GM12878 (cell line): ENCODE measurements at regions not wholly inside any gene's neighbourhood (a gene's known extent, or its start where the extent isn't known, plus 50 kb on each side); places are given as distances from the start of the nearest gene placed in this dataset.

Experiments
- ATAC-seq: fragments of 200-7000 bp; cut with Tn5 transposase; 3 replicates; pipeline ENCODE4 v1.9.1; 2020; ENCODE audit warnings: mild to moderate bottlenecking, moderate library complexity
- BruUV-seq: library from RNA; stranded (reverse); fragments of 400-500 nt; replicated peaks from 2 replicates; lab custom pipeline; 2021; lab: Mats Ljungman, UMichigan
- CTCF ChIA-PET: fragments of 300-600 bp; sonication (Branson Sonifier 250); formaldehyde crosslinking; extraction: SDS; loops from one replicate; lab custom pipeline; 2021; ENCODE audit warnings: inconsistent platforms; lab: Yijun Ruan, JAX
- POLR2A ChIA-PET: fragments of 350-600 bp; formaldehyde crosslinking; extraction: SDS; loops from one replicate; lab custom pipeline; 2021; ENCODE audit warnings: inconsistent platforms; lab: Charles Lee
- RAD21 ChIA-PET: fragments of 300-600 bp; sonication (Branson Sonifier 250); formaldehyde crosslinking; loops from one replicate; lab custom pipeline; 2023; ENCODE audit warnings: antibody characterized with exemption; ENCODE audit not compliant: unreplicated experiment; lab: Charles Lee
- SMC1A ChIA-PET: fragments of 300-600 bp; sonication (Branson Sonifier 250); formaldehyde crosslinking; loops from one replicate; lab custom pipeline; 2023; ENCODE audit not compliant: unreplicated experiment, uncharacterized antibody; lab: Charles Lee
- DNase-seq: peaks from one replicate; pipeline ENCODE4 v3.0.0-alpha.2; 2011; ENCODE audit warnings: low read depth, low spot score
- FAIRE-seq: peaks from 3 replicates; lab custom pipeline; 2011; peaks lifted over from hg19 to GRCh38; lab: Jason Lieb, UNC
- H2AFZ ChIP-seq: 2 replicates; pipeline ENCODE4 v1.6.0; 2011; ENCODE audit warnings: low read depth, low read length, control low read depth; ENCODE audit not compliant: control insufficient read depth
- H3K27ac ChIP-seq: 2 replicates; pipeline ENCODE4 v1.5.1; 2011; ENCODE audit warnings: control low read depth; ENCODE audit not compliant: control insufficient read depth, insufficient read depth
- H3K27me3 ChIP-seq, 2 experiments: replicated peaks in 1 of 2; 2 replicates each; pipeline versions ENCODE4 v1.6.0 to v1.6.1; 2011; ENCODE audit warnings: low read length in 1 of 2; ENCODE audit not compliant: control insufficient read depth in 2 of 2, insufficient read depth in 2 of 2
- H3K36me3 ChIP-seq, 2 experiments: 2 replicates each; pipeline ENCODE4 v1.5.1; 2011; ENCODE audit warnings: low read length in 1 of 2; ENCODE audit not compliant: control insufficient read depth in 2 of 2, insufficient read depth in 2 of 2
- H3K4me1 ChIP-seq: 2 replicates; pipeline ENCODE4 v1.6.1; 2011; ENCODE audit warnings: mild to moderate bottlenecking, low read length, moderate library complexity, mixed read lengths; ENCODE audit not compliant: control insufficient read depth, insufficient read depth
- H3K4me2 ChIP-seq: 2 replicates; pipeline ENCODE4 v1.6.0; 2011; ENCODE audit warnings: control low read depth; ENCODE audit not compliant: control insufficient read depth, insufficient read depth
- H3K4me3 ChIP-seq: fragments of 200-600 bp; sonication (generic); 2 replicates; pipeline ENCODE4 v1.5.1; 2016
- H3K79me2 ChIP-seq: 2 replicates; pipeline ENCODE4 v1.6.0; 2011; ENCODE audit warnings: low read length; ENCODE audit not compliant: control insufficient read depth, insufficient read depth
- H3K9ac ChIP-seq: 2 replicates; pipeline ENCODE4 v1.8.0; 2011; ENCODE audit warnings: low read length, control low read depth, mixed read lengths; ENCODE audit not compliant: control insufficient read depth, insufficient read depth
- H3K9me3 ChIP-seq: replicated peaks from 3 replicates; pipeline ENCODE4 v1.5.1; 2011; ENCODE audit warnings: mild to moderate bottlenecking, low read length; ENCODE audit not compliant: control insufficient read depth, insufficient read depth
- H4K20me1 ChIP-seq: 2 replicates; pipeline ENCODE4 v1.6.0; 2011; ENCODE audit not compliant: control insufficient read depth, insufficient read depth
- CREM ChIP-seq: IDR thresholded peaks from 2 replicates; pipeline ENCODE4 v1.6.1; 2014; ENCODE audit warnings: antibody characterized with exemption, low read depth
- EED ChIP-seq: sonication (generic); IDR thresholded peaks from 2 replicates; pipeline ENCODE4 v1.6.1; 2016; ENCODE audit warnings: antibody characterized with exemption, low read depth
- EP300 ChIP-seq, 2 experiments: fragments of 150-350 bp in 1 of 2; IDR thresholded peaks; 2 replicates each; pipeline ENCODE4 v1.6.1; 2011 to 2012; ENCODE audit warnings: low read depth in 2 of 2, low read length in 2 of 2, borderline replicate concordance in 1 of 2, improper control_type of control experiment in 1 of 2, inconsistent platforms in 1 of 2; ENCODE audit not compliant: control insufficient read depth in 1 of 2
- ETV6 ChIP-seq, 2 experiments: fragments of 450-650 bp in 1 of 2; IDR thresholded peaks in 1 of 2; conservative IDR thresholded peaks in 1 of 2; 2 replicates each; pipeline ENCODE4 v1.6.1; 2014; ENCODE audit warnings: antibody characterized with exemption in 1 of 2, borderline replicate concordance in 1 of 2, low read depth in 1 of 2, mild to moderate bottlenecking in 1 of 2, moderate library complexity in 1 of 2
- FOS ChIP-seq: IDR thresholded peaks from 3 replicates; pipeline ENCODE4 v1.6.1; 2011; ENCODE audit warnings: borderline replicate concordance; ENCODE audit not compliant: insufficient read length; ENCODE audit errors: extremely low read depth
- HDAC2 ChIP-seq: fragments of 200-600 bp; sonication (generic); IDR thresholded peaks from 2 replicates; pipeline ENCODE4 v1.6.1; 2017
- JUND ChIP-seq: IDR thresholded peaks from 2 replicates; pipeline ENCODE4 v1.6.1; 2012; ENCODE audit warnings: low read depth, mild to moderate bottlenecking, low read length, improper control_type of control experiment, moderate library complexity
- MEF2B ChIP-seq: fragments of 450-650 bp; IDR thresholded peaks from 2 replicates; pipeline ENCODE4 v1.6.1; 2018; ENCODE audit warnings: mild to moderate bottlenecking, moderate library complexity; ENCODE audit not compliant: partially characterized antibody, poor library complexity, severe bottlenecking
- PAX8 ChIP-seq: fragments of 450-650 bp; IDR thresholded peaks from 2 replicates; pipeline ENCODE4 v1.6.1; 2017; ENCODE audit warnings: mild to moderate bottlenecking, moderate library complexity
- SRF ChIP-seq, 2 experiments: IDR thresholded peaks; 2 replicates each; pipeline ENCODE4 v1.6.1; 2011; ENCODE audit warnings: low read depth in 2 of 2, low read length in 2 of 2, mild to moderate bottlenecking in 1 of 2, moderate library complexity in 1 of 2
- WRNIP1 ChIP-seq: IDR thresholded peaks from 2 replicates; pipeline ENCODE4 v1.6.1; 2011; ENCODE audit warnings: low read depth, low read length, improper control_type of control experiment, borderline replicate concordance
- YY1 ChIP-seq: IDR thresholded peaks from 2 replicates; pipeline ENCODE4 v1.6.1; 2011; ENCODE audit warnings: low read depth, mild to moderate bottlenecking, low read length
- in situ Hi-C: fragments of 300-500 bp; cut with MboI; formaldehyde crosslinking; loops from 9 replicates; pipeline ENCODE4 v1.14.3; 2018; ENCODE audit warnings: mixed read lengths
- intact Hi-C: fragments of 100-400 bp; cut with micrococcal nuclease; formaldehyde crosslinking; loops from one replicate; pipeline ENCODE4 v1.14.2; 2022; ENCODE audit not compliant: unreplicated experiment
- TF ChIP-seq, protein P1 (sequence below): fragments of 150-350 bp; IDR thresholded peaks from 2 replicates; pipeline ENCODE4 v1.6.1; 2016; ENCODE audit warnings: low read depth, low read length
- TF ChIP-seq, protein P2 (sequence below): fragments of 450-650 bp; IDR thresholded peaks from 2 replicates; pipeline ENCODE4 v1.6.1; 2018; ENCODE audit warnings: borderline replicate concordance, mild to moderate bottlenecking; ENCODE audit not compliant: partially characterized antibody
- TF ChIP-seq, protein P3 (sequence below): IDR thresholded peaks from 2 replicates; pipeline ENCODE4 v1.6.1; 2011; ENCODE audit warnings: low read depth, low read length, improper control_type of control experiment, borderline replicate concordance

DNA sequence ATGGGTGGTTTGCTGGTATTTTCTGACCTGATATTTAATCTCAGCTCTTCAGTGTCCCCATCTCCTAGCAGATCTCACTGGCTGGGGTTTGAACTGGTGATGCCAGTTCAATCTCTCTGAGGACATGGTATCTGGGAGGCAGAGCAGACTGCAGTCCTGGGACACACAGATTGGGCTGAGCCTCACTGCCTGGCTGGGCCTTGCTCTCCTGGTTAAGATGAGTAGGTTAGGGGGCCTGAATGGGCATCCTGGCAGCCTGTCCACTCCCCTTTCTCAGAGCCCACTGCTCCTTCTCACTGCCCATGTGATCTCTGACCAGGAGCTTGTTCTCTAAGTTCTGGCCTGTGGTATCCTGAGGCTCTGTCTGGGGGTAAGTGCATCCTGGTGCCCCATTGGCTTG lies 363.4 kb downstream of the GLRX3 start:
- H3K79me2 ChIP-seq, result no peaks in the 10 kb centered on the region
- H3K9me3 ChIP-seq, result no peaks in the 10 kb centered on the region; the same call in 2 of the 3 replicates
- no peaks in the 10 kb centered on the region for H4K20me1 ChIP-seq
- BruUV-seq, result no TSS peak
- H3K4me2 ChIP-seq, result no peak overlapping the region
- ChIA-PET SMC1A (no interaction called here), CTCF (no interaction called here), POLR2A (no interaction called here), RAD21 (no interaction called here)
- in situ Hi-C loops, result no loop called here
- no peak overlapping the region for H3K9ac ChIP-seq
- no peaks in the 10 kb centered on the region for H3K27me3 ChIP-seq
- H3K27ac ChIP-seq, result no peak overlapping the region
- no peaks in the 10 kb centered on the region for H3K36me3 ChIP-seq
- no peak overlapping the region for H2AFZ ChIP-seq
- no peak overlapping the region for H3K4me3 ChIP-seq
- intact Hi-C loops, result no loop called here
- no peak for TF ChIP-seq EP300 (IDR thresholded peaks at IDR 0.05; ENCODE audit: borderline replicate concordance in 1 of 2, control insufficient read depth in 1 of 2, low read depth in 2 of 2, low read length in 2 of 2)
- no peak for TF ChIP-seq PAX8
- TF ChIP-seq, protein P1, sequence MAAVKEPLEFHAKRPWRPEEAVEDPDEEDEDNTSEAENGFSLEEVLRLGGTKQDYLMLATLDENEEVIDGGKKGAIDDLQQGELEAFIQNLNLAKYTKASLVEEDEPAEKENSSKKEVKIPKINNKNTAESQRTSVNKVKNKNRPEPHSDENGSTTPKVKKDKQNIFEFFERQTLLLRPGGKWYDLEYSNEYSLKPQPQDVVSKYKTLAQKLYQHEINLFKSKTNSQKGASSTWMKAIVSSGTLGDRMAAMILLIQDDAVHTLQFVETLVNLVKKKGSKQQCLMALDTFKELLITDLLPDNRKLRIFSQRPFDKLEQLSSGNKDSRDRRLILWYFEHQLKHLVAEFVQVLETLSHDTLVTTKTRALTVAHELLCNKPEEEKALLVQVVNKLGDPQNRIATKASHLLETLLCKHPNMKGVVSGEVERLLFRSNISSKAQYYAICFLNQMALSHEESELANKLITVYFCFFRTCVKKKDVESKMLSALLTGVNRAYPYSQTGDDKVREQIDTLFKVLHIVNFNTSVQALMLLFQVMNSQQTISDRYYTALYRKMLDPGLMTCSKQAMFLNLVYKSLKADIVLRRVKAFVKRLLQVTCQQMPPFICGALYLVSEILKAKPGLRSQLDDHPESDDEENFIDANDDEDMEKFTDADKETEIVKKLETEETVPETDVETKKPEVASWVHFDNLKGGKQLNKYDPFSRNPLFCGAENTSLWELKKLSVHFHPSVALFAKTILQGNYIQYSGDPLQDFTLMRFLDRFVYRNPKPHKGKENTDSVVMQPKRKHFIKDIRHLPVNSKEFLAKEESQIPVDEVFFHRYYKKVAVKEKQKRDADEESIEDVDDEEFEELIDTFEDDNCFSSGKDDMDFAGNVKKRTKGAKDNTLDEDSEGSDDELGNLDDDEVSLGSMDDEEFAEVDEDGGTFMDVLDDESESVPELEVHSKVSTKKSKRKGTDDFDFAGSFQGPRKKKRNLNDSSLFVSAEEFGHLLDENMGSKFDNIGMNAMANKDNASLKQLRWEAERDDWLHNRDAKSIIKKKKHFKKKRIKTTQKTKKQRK, result no peak
- no peak for TF ChIP-seq ETV6 (conservative IDR thresholded peaks at IDR 0.05 in 1 of 2, IDR thresholded peaks at IDR 0.05 in 1 of 2; ENCODE audit: borderline replicate concordance in 1 of 2, low read depth in 1 of 2)
- TF ChIP-seq, protein P2, sequence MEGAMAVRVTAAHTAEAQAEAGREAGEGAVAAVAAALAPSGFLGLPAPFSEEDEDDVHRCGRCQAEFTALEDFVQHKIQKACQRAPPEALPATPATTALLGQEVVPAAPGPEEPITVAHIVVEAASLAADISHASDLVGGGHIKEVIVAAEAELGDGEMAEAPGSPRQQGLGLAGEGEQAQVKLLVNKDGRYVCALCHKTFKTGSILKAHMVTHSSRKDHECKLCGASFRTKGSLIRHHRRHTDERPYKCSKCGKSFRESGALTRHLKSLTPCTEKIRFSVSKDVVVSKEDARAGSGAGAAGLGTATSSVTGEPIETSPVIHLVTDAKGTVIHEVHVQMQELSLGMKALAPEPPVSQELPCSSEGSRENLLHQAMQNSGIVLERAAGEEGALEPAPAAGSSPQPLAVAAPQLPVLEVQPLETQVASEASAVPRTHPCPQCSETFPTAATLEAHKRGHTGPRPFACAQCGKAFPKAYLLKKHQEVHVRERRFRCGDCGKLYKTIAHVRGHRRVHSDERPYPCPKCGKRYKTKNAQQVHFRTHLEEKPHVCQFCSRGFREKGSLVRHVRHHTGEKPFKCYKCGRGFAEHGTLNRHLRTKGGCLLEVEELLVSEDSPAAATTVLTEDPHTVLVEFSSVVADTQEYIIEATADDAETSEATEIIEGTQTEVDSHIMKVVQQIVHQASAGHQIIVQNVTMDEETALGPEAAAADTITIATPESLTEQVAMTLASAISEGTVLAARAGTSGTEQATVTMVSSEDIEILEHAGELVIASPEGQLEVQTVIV, result no peak
- TF ChIP-seq CREM, result no peak
- TF ChIP-seq HDAC2, result no peak
- TF ChIP-seq MEF2B, result no peak
- TF ChIP-seq, protein P3, sequence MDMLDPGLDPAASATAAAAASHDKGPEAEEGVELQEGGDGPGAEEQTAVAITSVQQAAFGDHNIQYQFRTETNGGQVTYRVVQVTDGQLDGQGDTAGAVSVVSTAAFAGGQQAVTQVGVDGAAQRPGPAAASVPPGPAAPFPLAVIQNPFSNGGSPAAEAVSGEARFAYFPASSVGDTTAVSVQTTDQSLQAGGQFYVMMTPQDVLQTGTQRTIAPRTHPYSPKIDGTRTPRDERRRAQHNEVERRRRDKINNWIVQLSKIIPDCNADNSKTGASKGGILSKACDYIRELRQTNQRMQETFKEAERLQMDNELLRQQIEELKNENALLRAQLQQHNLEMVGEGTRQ, result no peak
- no peak for TF ChIP-seq YY1
- no peak for TF ChIP-seq JUND
- no peak for TF ChIP-seq WRNIP1
- TF ChIP-seq SRF (IDR thresholded peaks at IDR 0.05; ENCODE audit: low read depth in 2 of 2, low read length in 2 of 2), result no peak
- TF ChIP-seq EED, result no peak
- no peak for TF ChIP-seq FOS
- FAIRE-seq (no peak), ATAC-seq (no peak), DNase-seq (no peak)
- no peaks in the 10 kb centered on the region for H3K4me1 ChIP-seq
